Trophoblast cell (in vitro differentiated cells and primary cell): ENCODE measurements at regions not wholly inside any gene's neighbourhood (a gene's known extent, or its start where the extent isn't known, plus 50 kb on each side); places are given as distances from the start of the nearest gene placed in this dataset.

Experiments used
- DNase-seq, 2 donors: peaks; one replicate each; pipeline ENCODE4 v3.0.0-alpha.2; 2016
- H2AFZ ChIP-seq: 2 replicates; pipeline ENCODE4 v1.6.1; 2013; ENCODE audit warnings: low read length, moderate library complexity, mild to moderate bottlenecking; ENCODE audit not compliant: insufficient read depth, poor library complexity
- H2AK5ac ChIP-seq: 2 replicates; pipeline ENCODE4 v1.6.1; 2013; ENCODE audit warnings: mild to moderate bottlenecking, low read length
- H2BK120ac ChIP-seq: 2 replicates; pipeline ENCODE4 v1.6.1; 2013; ENCODE audit warnings: low read length, mild to moderate bottlenecking, moderate library complexity; ENCODE audit not compliant: insufficient read depth, poor library complexity
- H2BK12ac ChIP-seq: 2 replicates; pipeline ENCODE4 v1.6.1; 2013; ENCODE audit warnings: mild to moderate bottlenecking, low read length, moderate library complexity
- H2BK5ac ChIP-seq: 2 replicates; pipeline ENCODE4 v1.6.1; 2013; ENCODE audit warnings: low read length, low read depth, moderate library complexity, mild to moderate bottlenecking; ENCODE audit not compliant: poor library complexity
- H3K14ac ChIP-seq: 2 replicates; pipeline ENCODE4 v1.6.1; 2013; ENCODE audit warnings: mild to moderate bottlenecking, low read length
- H3K18ac ChIP-seq: 2 replicates; pipeline ENCODE4 v1.6.1; 2013; ENCODE audit warnings: mild to moderate bottlenecking, low read length
- H3K23ac ChIP-seq: 2 replicates; pipeline ENCODE4 v1.6.1; 2013; ENCODE audit warnings: low read length
- H3K27ac ChIP-seq: 2 replicates; pipeline ENCODE4 v1.5.1; 2013; ENCODE audit warnings: low read depth, mild to moderate bottlenecking, inconsistent platforms, low read length, moderate library complexity
- H3K27me3 ChIP-seq: 2 replicates; pipeline ENCODE4 v1.6.1; 2013; ENCODE audit warnings: inconsistent platforms, mild to moderate bottlenecking, low read length, moderate library complexity; ENCODE audit not compliant: insufficient read depth
- H3K36me3 ChIP-seq, 2 experiments: 1 replicate in 1 of 2; 2 replicates in 1 of 2; pipeline ENCODE4 v1.6.1; 2013; ENCODE audit warnings: low read length in 2 of 2, mild to moderate bottlenecking in 2 of 2, moderate library complexity in 1 of 2; ENCODE audit not compliant: insufficient read depth in 2 of 2, control insufficient read depth in 1 of 2
- H3K4ac ChIP-seq: 2 replicates; pipeline ENCODE4 v1.6.1; 2013; ENCODE audit warnings: low read depth, mild to moderate bottlenecking, low read length, moderate library complexity
- H3K4me1 ChIP-seq, 2 experiments: 1 replicate in 1 of 2; 2 replicates in 1 of 2; pipeline ENCODE4 v1.6.1; 2013; ENCODE audit warnings: low read length in 2 of 2, mild to moderate bottlenecking in 2 of 2, moderate library complexity in 1 of 2; ENCODE audit not compliant: insufficient read depth in 2 of 2, control insufficient read depth in 1 of 2
- H3K4me2 ChIP-seq: 2 replicates; pipeline ENCODE4 v1.6.1; 2013; ENCODE audit warnings: inconsistent platforms, mild to moderate bottlenecking, low read length, moderate library complexity
- H3K4me3 ChIP-seq: 2 replicates; pipeline ENCODE4 v1.5.1; 2013; ENCODE audit warnings: mild to moderate bottlenecking, low read depth, low read length, inconsistent platforms
- H3K79me1 ChIP-seq: one replicate; pipeline ENCODE4 v1.6.1; 2013; ENCODE audit warnings: low read length
- H3K79me2 ChIP-seq: 2 replicates; pipeline ENCODE4 v1.6.1; 2013; ENCODE audit warnings: low read length, mild to moderate bottlenecking; ENCODE audit not compliant: control insufficient read depth, insufficient read depth, poor library complexity
- H3K9ac ChIP-seq: 2 replicates; pipeline ENCODE4 v1.6.1; 2013; ENCODE audit warnings: mild to moderate bottlenecking, low read length
- H3K9me3 ChIP-seq: 2 replicates; pipeline ENCODE4 v1.6.1; 2013; ENCODE audit warnings: low read depth, mild to moderate bottlenecking, control low read depth, inconsistent platforms, low read length; ENCODE audit not compliant: insufficient read depth
- H4K12ac ChIP-seq: 2 replicates; pipeline ENCODE4 v1.6.1; 2013; ENCODE audit warnings: low read depth, mild to moderate bottlenecking, low read length, moderate library complexity
- H4K8ac ChIP-seq: 2 replicates; pipeline ENCODE4 v1.6.1; 2013; ENCODE audit warnings: low read depth, mild to moderate bottlenecking, low read length, moderate library complexity
- H4K91ac ChIP-seq: one replicate; pipeline ENCODE4 v1.6.1; 2013; ENCODE audit warnings: low read depth, mild to moderate bottlenecking, low read length, moderate library complexity
- WGBS: extraction: QIAGEN DNeasy Blood & Tissue Kit; methylation state at CpG from one replicate; pipeline ENCODE4 v1.1.7; 2013; ENCODE audit warnings: missing lambda C conversion rate; ENCODE audit not compliant: insufficient read length, insufficient coverage; ENCODE audit errors: extremely low coverage; 5-methylcytosine and 5-hydroxymethylcytosine counted together

- no peak overlapping the region for H2AK5ac ChIP-seq
- no CpG with 5 or more reads among the region's 1 CpG for WGBS
- no peak overlapping the region for H3K14ac ChIP-seq
- H4K91ac ChIP-seq: no peak overlapping the region
- no peaks in the 10 kb centered on the region for H3K27me3 ChIP-seq
- H3K4me3 ChIP-seq: no peak overlapping the region
- H3K36me3 ChIP-seq: no peaks in the 10 kb centered on the region
- H2BK5ac ChIP-seq: no peak overlapping the region
- no peak overlapping the region for H2BK120ac ChIP-seq
- H3K79me2 ChIP-seq: no peaks in the 10 kb centered on the region
- H3K27ac ChIP-seq: no peak overlapping the region
- H3K4me1 ChIP-seq: no peaks in the 10 kb centered on the region
- H3K4ac ChIP-seq: no peak overlapping the region
- no peak overlapping the region for H3K4me2 ChIP-seq
- H3K9me3 ChIP-seq: peaks cover 7% of the 10 kb centered on the region
- no peak for DNase-seq
- H4K8ac ChIP-seq: no peak overlapping the region
- no peaks in the 10 kb centered on the region for H3K79me1 ChIP-seq
- no peak overlapping the region for H2AFZ ChIP-seq
- no peak overlapping the region for H2BK12ac ChIP-seq
- no peak overlapping the region for H3K18ac ChIP-seq
- H3K9ac ChIP-seq: no peak overlapping the region
- no peak overlapping the region for H3K23ac ChIP-seq
- H4K12ac ChIP-seq: no peak overlapping the region
These were observed 161.0 kb upstream of the SYNCRIP start for GRCh38 chr6:85803721-85804120.

- H3K23ac ChIP-seq: no peak overlapping the region
- H3K79me1 ChIP-seq: no peaks in the 10 kb centered on the region
- no peak overlapping the region for H3K4me2 ChIP-seq
- no peak overlapping the region for H3K4ac ChIP-seq
- H3K9me3 ChIP-seq: no peaks in the 10 kb centered on the region
- no peak overlapping the region for H4K91ac ChIP-seq
- no CpG with 5 or more reads among the region's 1 CpG for whole genome bisulfite sequencing
- H2BK120ac ChIP-seq: no peak overlapping the region
- no peaks in the 10 kb centered on the region for H3K27me3 ChIP-seq
- H2AFZ ChIP-seq: no peak overlapping the region
- no peak for DNase-seq
- no peak overlapping the region for H3K9ac ChIP-seq
- no peaks in the 10 kb centered on the region for H3K36me3 ChIP-seq
- no peak overlapping the region for H2AK5ac ChIP-seq
- no peak overlapping the region for H3K14ac ChIP-seq
- H3K27ac ChIP-seq: no peak overlapping the region
- H3K4me1 ChIP-seq: no peaks in the 10 kb centered on the region
- H4K12ac ChIP-seq: no peak overlapping the region
- H3K18ac ChIP-seq: no peak overlapping the region
- H3K4me3 ChIP-seq: no peak overlapping the region
- H3K79me2 ChIP-seq: no peaks in the 10 kb centered on the region
- H4K8ac ChIP-seq: no peak overlapping the region
- no peak overlapping the region for H2BK12ac ChIP-seq
- H2BK5ac ChIP-seq: no peak overlapping the region
These were observed 159.5 kb upstream of the SYNCRIP start for GRCh38 chr6:85802162-85802561.

GRCh38 chr6:85798931-85799652 lies 156.4 kb upstream of the SYNCRIP start:
- no peaks in the 10 kb centered on the region for H3K9me3 ChIP-seq

GRCh38 chr6:85797993-85798392 lies 155.3 kb upstream of the SYNCRIP start:
- Histone ChIP-seq H2BK12ac (no peak overlapping the region), H4K12ac (no peak overlapping the region), H2BK5ac (no peak overlapping the region), H3K27me3 (no peaks in the 10 kb centered on the region), H3K9me3 (no peaks in the 10 kb centered on the region), H3K9ac (no peak overlapping the region), H2AFZ (no peak overlapping the region), H2BK120ac (no peak overlapping the region), H4K91ac (no peak overlapping the region), H3K79me1 (no peaks in the 10 kb centered on the region), H3K27ac (no peak overlapping the region), H3K36me3 (no peaks in the 10 kb centered on the region), H3K4me3 (no peak overlapping the region), H3K18ac (no peak overlapping the region), H3K14ac (no peak overlapping the region), H4K8ac (no peak overlapping the region), H3K4ac (no peak overlapping the region), H3K23ac (no peak overlapping the region), H3K79me2 (no peaks in the 10 kb centered on the region), H3K4me2 (no peak overlapping the region), H2AK5ac (no peak overlapping the region), H3K4me1 (no peaks in the 10 kb centered on the region)
- no CpG with 5 or more reads among the region's 2 CpGs for WGBS
- DNase-seq: no peak

More at GRCh38 chr6:85798931-85799652, 156.4 kb upstream of the SYNCRIP start:
- no peak for DNase-seq
- H3K27me3 ChIP-seq: no peaks in the 10 kb centered on the region
- H3K4me2 ChIP-seq: no peak overlapping the region
- no peak overlapping the region for H3K4ac ChIP-seq
- no peak overlapping the region for H3K14ac ChIP-seq
- no peak overlapping the region for H3K9ac ChIP-seq
- no peak overlapping the region for H3K23ac ChIP-seq
- H3K4me1 ChIP-seq: no peaks in the 10 kb centered on the region
- H3K79me1 ChIP-seq: no peaks in the 10 kb centered on the region
- H2BK120ac ChIP-seq: no peak overlapping the region
- no peak overlapping the region for H3K27ac ChIP-seq
- H3K18ac ChIP-seq: no peak overlapping the region
- H2AFZ ChIP-seq: no peak overlapping the region
- no peak overlapping the region for H4K91ac ChIP-seq
- no peak overlapping the region for H4K12ac ChIP-seq
- no peak overlapping the region for H3K4me3 ChIP-seq
- H2BK5ac ChIP-seq: no peak overlapping the region
- H4K8ac ChIP-seq: no peak overlapping the region
- no peaks in the 10 kb centered on the region for H3K36me3 ChIP-seq
- H2AK5ac ChIP-seq: no peak overlapping the region
- no CpG with 5 or more reads among the region's 4 CpGs for WGBS
- H3K79me2 ChIP-seq: no peaks in the 10 kb centered on the region
- H2BK12ac ChIP-seq: no peak overlapping the region
